ENCODE measurements at regions not wholly inside any gene's neighbourhood (a gene's known extent, or its start where the extent isn't known, plus 50 kb on each side); places are given as distances from the start of the nearest gene placed in this dataset.

GRCh38 chr1:22224631-22225030 lies 81.7 kb upstream of the WNT4 start:
- no peak overlapping the region for H3K4me3 ChIP-seq (ENCODE audit: low read length)
- TF ChIP-seq EZH2phosphoT487 (IDR thresholded peaks at IDR 0.05; ENCODE audit: low read length) (no peak), EZH2 (optimal IDR thresholded peaks at IDR 0.05; ENCODE audit: low read depth, low read length) (no peak)
- TF ChIP-seq, protein P1, sequence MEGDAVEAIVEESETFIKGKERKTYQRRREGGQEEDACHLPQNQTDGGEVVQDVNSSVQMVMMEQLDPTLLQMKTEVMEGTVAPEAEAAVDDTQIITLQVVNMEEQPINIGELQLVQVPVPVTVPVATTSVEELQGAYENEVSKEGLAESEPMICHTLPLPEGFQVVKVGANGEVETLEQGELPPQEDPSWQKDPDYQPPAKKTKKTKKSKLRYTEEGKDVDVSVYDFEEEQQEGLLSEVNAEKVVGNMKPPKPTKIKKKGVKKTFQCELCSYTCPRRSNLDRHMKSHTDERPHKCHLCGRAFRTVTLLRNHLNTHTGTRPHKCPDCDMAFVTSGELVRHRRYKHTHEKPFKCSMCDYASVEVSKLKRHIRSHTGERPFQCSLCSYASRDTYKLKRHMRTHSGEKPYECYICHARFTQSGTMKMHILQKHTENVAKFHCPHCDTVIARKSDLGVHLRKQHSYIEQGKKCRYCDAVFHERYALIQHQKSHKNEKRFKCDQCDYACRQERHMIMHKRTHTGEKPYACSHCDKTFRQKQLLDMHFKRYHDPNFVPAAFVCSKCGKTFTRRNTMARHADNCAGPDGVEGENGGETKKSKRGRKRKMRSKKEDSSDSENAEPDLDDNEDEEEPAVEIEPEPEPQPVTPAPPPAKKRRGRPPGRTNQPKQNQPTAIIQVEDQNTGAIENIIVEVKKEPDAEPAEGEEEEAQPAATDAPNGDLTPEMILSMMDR (IDR thresholded peaks at IDR 0.05; ENCODE audit: low read length): no peak
- H4K20me1 ChIP-seq (ENCODE audit: insufficient read depth, low read length): no peaks in the 10 kb centered on the region
- H2AFZ ChIP-seq (ENCODE audit: low read length): no peak overlapping the region
- H3K27ac ChIP-seq (ENCODE audit: low read length): no peak overlapping the region
- no peaks in the 10 kb centered on the region for H3K9me3 ChIP-seq (replicated peaks; ENCODE audit: insufficient read depth, low read length)
- H3K79me2 ChIP-seq (ENCODE audit: low read length): no peaks in the 10 kb centered on the region
- H3K4me1 ChIP-seq (ENCODE audit: low read length): no peaks in the 10 kb centered on the region
- H3K36me3 ChIP-seq (replicated peaks; ENCODE audit: insufficient read depth, low read length): no peaks in the 10 kb centered on the region
- H3K9ac ChIP-seq (ENCODE audit: low read length): no peak overlapping the region
- no peaks in the 10 kb centered on the region for H3F3A ChIP-seq (ENCODE audit: insufficient read depth, low read length)
- no peak overlapping the region for H3K4me2 ChIP-seq (ENCODE audit: low read depth, low read length)
- no peaks in the 10 kb centered on the region for H3K9me2 ChIP-seq (replicated peaks; ENCODE audit: insufficient read depth, low read length)
- H3K27me3 ChIP-seq (replicated peaks; ENCODE audit: insufficient read depth, low read length): peaks cover 96% of the 10 kb centered on the region
- DNase-seq: no peak

DNA sequence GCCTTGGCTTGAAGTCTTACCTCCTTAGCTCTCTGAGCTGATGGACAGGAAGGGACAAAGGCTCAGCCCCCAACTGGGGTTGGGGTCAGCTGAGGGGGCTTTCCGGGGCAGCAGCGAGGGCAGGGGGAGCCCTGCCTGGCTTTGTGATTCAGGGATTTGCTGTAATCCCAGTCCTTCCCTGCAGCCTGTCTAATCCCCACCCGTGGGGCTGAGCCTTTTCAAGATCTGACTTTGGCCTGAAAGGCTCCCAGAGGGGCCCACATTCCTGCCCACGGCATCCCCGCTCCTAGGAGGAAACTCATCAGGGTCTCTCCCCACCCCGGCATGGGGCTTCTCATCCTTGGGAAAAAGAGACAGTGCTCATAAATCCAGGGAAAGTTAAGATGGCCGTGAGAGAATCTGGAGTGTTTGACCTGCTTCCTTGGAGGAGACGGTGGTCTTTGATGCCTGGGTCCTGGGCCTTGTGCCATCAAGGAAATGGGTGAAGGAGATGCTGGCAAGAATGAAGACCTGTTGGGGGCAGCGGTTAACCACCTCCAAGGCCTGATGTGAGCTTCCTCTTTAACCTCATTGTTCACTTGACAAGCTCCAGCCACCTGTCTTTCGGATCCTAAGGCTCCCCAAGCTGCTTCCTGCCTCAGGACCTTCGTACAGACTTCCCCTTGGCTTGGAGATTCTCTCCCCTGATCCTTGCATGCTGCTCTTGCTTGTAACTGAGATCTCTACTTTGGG lies 83.1 kb upstream of the WNT4 start:
- Histone ChIP-seq H3K4me2 (ENCODE audit: low read depth, low read length) (no peak overlapping the region), H3K79me2 (ENCODE audit: low read length) (no peaks in the 10 kb centered on the region), H3K27me3 (replicated peaks; ENCODE audit: insufficient read depth, low read length) (peaks cover 92% of the 10 kb centered on the region), H3K9me3 (replicated peaks; ENCODE audit: insufficient read depth, low read length) (no peaks in the 10 kb centered on the region), H2AFZ (ENCODE audit: low read length) (no peak overlapping the region), H3K9ac (ENCODE audit: low read length) (no peak overlapping the region), H3K27ac (ENCODE audit: low read length) (no peak overlapping the region), H3K4me3 (ENCODE audit: low read length) (no peak overlapping the region), H3K9me2 (replicated peaks; ENCODE audit: insufficient read depth, low read length) (no peaks in the 10 kb centered on the region), H3K36me3 (replicated peaks; ENCODE audit: insufficient read depth, low read length) (no peaks in the 10 kb centered on the region), H3F3A (ENCODE audit: insufficient read depth, low read length) (no peaks in the 10 kb centered on the region), H3K4me1 (ENCODE audit: low read length) (no peaks in the 10 kb centered on the region), H4K20me1 (ENCODE audit: insufficient read depth, low read length) (no peaks in the 10 kb centered on the region)
- DNase-seq: no peak
- TF ChIP-seq, protein P1 (IDR thresholded peaks at IDR 0.05; ENCODE audit: low read length): no peak
- no peak for TF ChIP-seq EZH2phosphoT487 (IDR thresholded peaks at IDR 0.05; ENCODE audit: low read length)
- TF ChIP-seq EZH2 (optimal IDR thresholded peaks at IDR 0.05; ENCODE audit: low read depth, low read length): no peak

- H4K20me1 ChIP-seq (ENCODE audit: insufficient read depth, low read length): no peaks in the 10 kb centered on the region
- DNase-seq: no peak
- no peaks in the 10 kb centered on the region for H3K79me2 ChIP-seq (ENCODE audit: low read length)
- no peaks in the 10 kb centered on the region for H3K36me3 ChIP-seq (replicated peaks; ENCODE audit: insufficient read depth, low read length)
- H2AFZ ChIP-seq (ENCODE audit: low read length): no peak overlapping the region
- peaks cover 88% of the 10 kb centered on the region for H3K27me3 ChIP-seq (replicated peaks; ENCODE audit: insufficient read depth, low read length)
- H3K4me2 ChIP-seq (ENCODE audit: low read depth, low read length): no peak overlapping the region
- no peaks in the 10 kb centered on the region for H3F3A ChIP-seq (ENCODE audit: insufficient read depth, low read length)
- H3K27ac ChIP-seq (ENCODE audit: low read length): no peak overlapping the region
- no peaks in the 10 kb centered on the region for H3K9me3 ChIP-seq (replicated peaks; ENCODE audit: insufficient read depth, low read length)
- H3K9ac ChIP-seq (ENCODE audit: low read length): no peak overlapping the region
- TF ChIP-seq, protein P1 (IDR thresholded peaks at IDR 0.05; ENCODE audit: low read length): no peak
- no peak for TF ChIP-seq EZH2phosphoT487 (IDR thresholded peaks at IDR 0.05; ENCODE audit: low read length)
- no peak for TF ChIP-seq EZH2 (optimal IDR thresholded peaks at IDR 0.05; ENCODE audit: low read depth, low read length)
- no peaks in the 10 kb centered on the region for H3K4me1 ChIP-seq (ENCODE audit: low read length)
- no peaks in the 10 kb centered on the region for H3K9me2 ChIP-seq (replicated peaks; ENCODE audit: insufficient read depth, low read length)
- no peak overlapping the region for H3K4me3 ChIP-seq (ENCODE audit: low read length)
Observed at GRCh38 chr1:22228074-22228473, 85.2 kb upstream of the WNT4 start.

Measured in MM.1S (cell line).